DMS79 treated with DMSO at 0.1 percent for 48 hours (cell line): ENCODE measurements at regions not wholly inside any gene's neighbourhood (a gene's known extent, or its start where the extent isn't known, plus 50 kb on each side); places are given as distances from the start of the nearest gene placed in this dataset.
A peak's percentile ranks its signal among the peaks of the same experiment; 100 is the strongest.

Experiments used
- DNase-seq: peaks from one replicate; lab custom pipeline; 2025; lab: John Stamatoyannopoulos, UW

- DNase-seq = no peak
Observed at GRCh38 chrX:69362856-69363255, 141.3 kb upstream of the NALF2 start.

GRCh38 chrX:69362354-69362753, 141.8 kb upstream of the NALF2 start:
- no peak for DNase-seq

GRCh38 chrX:69361311-69361845, 142.7 kb upstream of the NALF2 start:
- DNase-seq = no peak

GRCh38 chrX:69357317-69357716, 146.8 kb upstream of the NALF2 start:
- DNase-seq = peak; percentile 14

GRCh38 chrX:69324851-69325250, 159.6 kb upstream of the PJA1 start:
- no peak for DNase-seq

GRCh38 chrX:69323786-69324720, 158.8 kb upstream of the PJA1 start:
- DNase-seq = peak; percentile 14

GRCh38 chrX:69321789-69322188, 156.5 kb upstream of the PJA1 start:
- DNase-seq = no peak

- no peak for DNase-seq
Observed at GRCh38 chrX:69321006-69321655, 155.9 kb upstream of the PJA1 start.

- DNase-seq = no peak
Observed at GRCh38 chrX:69320116-69320515, 154.9 kb upstream of the PJA1 start.

- no peak for DNase-seq
Observed at GRCh38 chrX:69319376-69319775, 154.1 kb upstream of the PJA1 start.

- no peak for DNase-seq
Observed at GRCh38 chrX:69318651-69319340, 153.5 kb upstream of the PJA1 start.

GRCh38 chrX:69317721-69318120, 152.5 kb upstream of the PJA1 start:
- peak; percentile 26 for DNase-seq

GRCh38 chrX:69314436-69315348, 149.4 kb upstream of the PJA1 start:
- DNase-seq = peak; percentile 33

- DNase-seq = no peak
Observed at GRCh38 chrX:69313617-69314290, 148.5 kb upstream of the PJA1 start.

- peak; percentile 66 for DNase-seq
Observed at GRCh38 chrX:69311936-69312670, 146.8 kb upstream of the PJA1 start.

GRCh38 chrX:69309074-69309792, 144.0 kb upstream of the PJA1 start:
- peak; percentile 71 for DNase-seq

GRCh38 chrX:69307756-69308155, 142.5 kb upstream of the PJA1 start:
- peak; percentile 38 for DNase-seq

GRCh38 chrX:69307029-69307428, 141.8 kb upstream of the PJA1 start:
- no peak for DNase-seq

- no peak for DNase-seq
Observed at GRCh38 chrX:69306063-69306404, 140.8 kb upstream of the PJA1 start.
